ENCODE measurements at regions not wholly inside any gene's neighbourhood (a gene's known extent, or its start where the extent isn't known, plus 50 kb on each side); places are given as distances from the start of the nearest gene placed in this dataset.

- TF ChIP-seq, protein P1, sequence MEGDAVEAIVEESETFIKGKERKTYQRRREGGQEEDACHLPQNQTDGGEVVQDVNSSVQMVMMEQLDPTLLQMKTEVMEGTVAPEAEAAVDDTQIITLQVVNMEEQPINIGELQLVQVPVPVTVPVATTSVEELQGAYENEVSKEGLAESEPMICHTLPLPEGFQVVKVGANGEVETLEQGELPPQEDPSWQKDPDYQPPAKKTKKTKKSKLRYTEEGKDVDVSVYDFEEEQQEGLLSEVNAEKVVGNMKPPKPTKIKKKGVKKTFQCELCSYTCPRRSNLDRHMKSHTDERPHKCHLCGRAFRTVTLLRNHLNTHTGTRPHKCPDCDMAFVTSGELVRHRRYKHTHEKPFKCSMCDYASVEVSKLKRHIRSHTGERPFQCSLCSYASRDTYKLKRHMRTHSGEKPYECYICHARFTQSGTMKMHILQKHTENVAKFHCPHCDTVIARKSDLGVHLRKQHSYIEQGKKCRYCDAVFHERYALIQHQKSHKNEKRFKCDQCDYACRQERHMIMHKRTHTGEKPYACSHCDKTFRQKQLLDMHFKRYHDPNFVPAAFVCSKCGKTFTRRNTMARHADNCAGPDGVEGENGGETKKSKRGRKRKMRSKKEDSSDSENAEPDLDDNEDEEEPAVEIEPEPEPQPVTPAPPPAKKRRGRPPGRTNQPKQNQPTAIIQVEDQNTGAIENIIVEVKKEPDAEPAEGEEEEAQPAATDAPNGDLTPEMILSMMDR (IDR thresholded peaks at IDR 0.05): no peak
- TF ChIP-seq POLR2A (IDR thresholded peaks at IDR 0.05): no peak
Measured at GRCh38 chr22:27687984-27688545, 113.5 kb downstream of the MN1 start.

Measured in stomach (tissue), 4 donors.